Chondrocyte (in vitro differentiated cells): ENCODE measurements at regions not wholly inside any gene's neighbourhood (a gene's known extent, or its start where the extent isn't known, plus 50 kb on each side); places are given as distances from the start of the nearest gene placed in this dataset.
"Not testable (repeated sequence)": the region's sequence is repeated elsewhere in the genome, so short reads cannot be mapped to it uniquely, and the experiment has no call there.

Experiments used
- DNase-seq: peaks from one replicate; pipeline ENCODE4 v3.0.0; 2021; ENCODE audit warnings: mixed read lengths, low spot score
- H3K27ac Mint-ChIP-seq: one replicate; pipeline ENCODE4 v1.8.0; 2021; ENCODE audit warnings: mild to moderate bottlenecking, moderate library complexity, mixed read lengths; ENCODE audit not compliant: unreplicated experiment
- H3K27me3 Mint-ChIP-seq: 2 replicates; pipeline ENCODE4 v1.8.0; 2021; ENCODE audit warnings: low read depth, mixed read lengths
- H3K36me3 Mint-ChIP-seq: 2 replicates; pipeline ENCODE4 v1.8.0; 2021; ENCODE audit warnings: low read depth, mixed read lengths
- H3K4me1 Mint-ChIP-seq: 2 replicates; pipeline ENCODE4 v1.8.0; 2021; ENCODE audit warnings: low read depth, mild to moderate bottlenecking, mixed read lengths
- H3K4me3 Mint-ChIP-seq: one replicate; pipeline ENCODE4 v1.8.0; 2021; ENCODE audit warnings: mild to moderate bottlenecking, moderate library complexity, mixed read lengths; ENCODE audit not compliant: unreplicated experiment
- H3K9me3 Mint-ChIP-seq: 2 replicates; pipeline ENCODE4 v1.8.0; 2021; ENCODE audit warnings: low read depth, mixed read lengths
- TF ChIP-seq, protein P1 (sequence below): fragments of 200-600 bp; sonication (generic); IDR thresholded peaks from 2 replicates; pipeline ENCODE4 v1.5.0; 2021; ENCODE audit warnings: antibody characterized with exemption, mild to moderate bottlenecking, moderate library complexity

DNA sequence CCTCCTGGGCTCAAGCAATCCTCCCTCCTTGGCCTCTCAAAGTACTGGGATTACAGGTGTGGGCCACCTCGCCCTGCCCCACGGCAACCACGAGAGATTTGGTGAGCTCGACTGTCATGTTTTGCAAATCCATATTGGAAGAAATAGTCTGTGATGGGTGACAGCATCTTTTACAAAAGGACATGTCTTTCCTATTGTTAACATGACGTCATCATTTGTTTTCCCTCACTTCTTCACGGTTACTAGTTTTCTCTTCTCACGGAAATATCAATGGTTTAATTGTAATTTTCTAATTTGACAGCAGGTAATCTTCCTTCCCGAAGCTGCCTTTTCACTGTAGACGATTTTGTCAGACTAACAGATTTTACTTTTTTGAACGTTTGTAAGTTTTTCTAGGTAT lies 110.8 kb upstream of the GREM2 start:
- no peak overlapping the region for H3K4me3 Mint-ChIP-seq
- H3K27ac Mint-ChIP-seq: no peak overlapping the region
- H3K27me3 Mint-ChIP-seq: peaks cover 2% of the 10 kb centered on the region
- H3K36me3 Mint-ChIP-seq: no peaks in the 10 kb centered on the region
- DNase-seq: no peak
- H3K9me3 Mint-ChIP-seq: peaks cover 10% of the 10 kb centered on the region
- TF ChIP-seq, protein P1, sequence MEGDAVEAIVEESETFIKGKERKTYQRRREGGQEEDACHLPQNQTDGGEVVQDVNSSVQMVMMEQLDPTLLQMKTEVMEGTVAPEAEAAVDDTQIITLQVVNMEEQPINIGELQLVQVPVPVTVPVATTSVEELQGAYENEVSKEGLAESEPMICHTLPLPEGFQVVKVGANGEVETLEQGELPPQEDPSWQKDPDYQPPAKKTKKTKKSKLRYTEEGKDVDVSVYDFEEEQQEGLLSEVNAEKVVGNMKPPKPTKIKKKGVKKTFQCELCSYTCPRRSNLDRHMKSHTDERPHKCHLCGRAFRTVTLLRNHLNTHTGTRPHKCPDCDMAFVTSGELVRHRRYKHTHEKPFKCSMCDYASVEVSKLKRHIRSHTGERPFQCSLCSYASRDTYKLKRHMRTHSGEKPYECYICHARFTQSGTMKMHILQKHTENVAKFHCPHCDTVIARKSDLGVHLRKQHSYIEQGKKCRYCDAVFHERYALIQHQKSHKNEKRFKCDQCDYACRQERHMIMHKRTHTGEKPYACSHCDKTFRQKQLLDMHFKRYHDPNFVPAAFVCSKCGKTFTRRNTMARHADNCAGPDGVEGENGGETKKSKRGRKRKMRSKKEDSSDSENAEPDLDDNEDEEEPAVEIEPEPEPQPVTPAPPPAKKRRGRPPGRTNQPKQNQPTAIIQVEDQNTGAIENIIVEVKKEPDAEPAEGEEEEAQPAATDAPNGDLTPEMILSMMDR: no peak
- no peaks in the 10 kb centered on the region for H3K4me1 Mint-ChIP-seq

DNA sequence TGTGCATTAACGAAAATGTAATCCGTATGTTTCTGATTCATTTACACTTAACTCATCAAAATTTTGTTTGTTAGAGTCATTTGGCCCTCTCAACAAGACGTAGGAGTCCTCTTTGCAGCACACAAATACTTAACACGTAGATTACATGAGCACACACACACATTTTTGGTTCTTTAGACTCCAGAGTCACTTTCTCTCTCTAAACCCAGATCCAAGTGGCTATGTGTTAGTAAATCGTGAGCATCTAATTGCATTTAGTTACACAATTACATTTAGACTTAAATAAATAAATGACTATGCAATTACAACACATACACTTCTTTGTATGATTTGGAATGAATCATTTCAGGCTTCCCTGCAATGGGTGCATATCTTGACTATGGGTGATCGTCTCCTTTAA lies 109.0 kb upstream of the GREM2 start:
- no peak overlapping the region for H3K4me3 Mint-ChIP-seq
- H3K27me3 Mint-ChIP-seq: peaks cover 2% of the 10 kb centered on the region
- no peaks in the 10 kb centered on the region for H3K4me1 Mint-ChIP-seq
- no peaks in the 10 kb centered on the region for H3K36me3 Mint-ChIP-seq
- H3K9me3 Mint-ChIP-seq: peaks cover under 1% of the 10 kb centered on the region
- H3K27ac Mint-ChIP-seq: no peak overlapping the region
- DNase-seq: no peak
- TF ChIP-seq, protein P1: no peak

DNA sequence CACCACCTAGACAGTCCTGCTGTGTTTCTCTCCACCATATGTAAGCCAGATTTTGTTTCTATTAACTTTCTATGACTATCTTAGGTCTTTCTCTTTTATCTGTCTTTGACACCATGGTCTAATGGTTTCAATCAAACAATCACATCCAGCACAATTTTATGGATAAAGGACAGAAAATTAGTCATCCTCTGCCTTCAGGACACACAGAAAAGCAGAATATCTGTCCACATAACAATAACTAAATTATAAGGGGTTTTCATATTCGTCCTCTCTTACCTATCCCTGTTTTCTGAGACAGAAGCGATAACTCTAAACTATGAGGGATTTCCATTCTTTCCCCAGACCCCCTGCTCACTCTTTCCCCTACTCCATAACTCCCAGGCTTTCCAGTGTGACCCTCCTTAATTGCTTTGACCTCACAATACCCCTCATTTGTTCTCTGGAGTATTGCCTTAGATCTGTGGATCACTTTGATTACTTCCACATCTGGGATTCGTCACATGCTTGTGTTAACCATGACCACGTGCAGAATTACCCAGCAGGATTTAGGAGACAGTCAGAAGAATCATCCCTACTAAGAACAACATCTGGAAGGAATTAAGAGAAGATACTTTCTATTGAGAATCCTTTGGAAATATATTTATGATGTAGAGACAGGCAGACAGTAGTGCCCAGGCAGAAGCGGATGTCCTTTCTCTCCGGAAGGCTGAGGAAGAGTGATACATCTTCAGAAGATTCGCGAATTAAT lies 108.2 kb upstream of the GREM2 start:
- no peak for DNase-seq
- peaks cover 2% of the 10 kb centered on the region for H3K27me3 Mint-ChIP-seq
- H3K9me3 Mint-ChIP-seq: no peaks in the 10 kb centered on the region
- H3K4me1 Mint-ChIP-seq: no peaks in the 10 kb centered on the region
- H3K36me3 Mint-ChIP-seq: no peaks in the 10 kb centered on the region
- TF ChIP-seq, protein P1: no peak
- no peak overlapping the region for H3K27ac Mint-ChIP-seq
- H3K4me3 Mint-ChIP-seq: no peak overlapping the region

DNA sequence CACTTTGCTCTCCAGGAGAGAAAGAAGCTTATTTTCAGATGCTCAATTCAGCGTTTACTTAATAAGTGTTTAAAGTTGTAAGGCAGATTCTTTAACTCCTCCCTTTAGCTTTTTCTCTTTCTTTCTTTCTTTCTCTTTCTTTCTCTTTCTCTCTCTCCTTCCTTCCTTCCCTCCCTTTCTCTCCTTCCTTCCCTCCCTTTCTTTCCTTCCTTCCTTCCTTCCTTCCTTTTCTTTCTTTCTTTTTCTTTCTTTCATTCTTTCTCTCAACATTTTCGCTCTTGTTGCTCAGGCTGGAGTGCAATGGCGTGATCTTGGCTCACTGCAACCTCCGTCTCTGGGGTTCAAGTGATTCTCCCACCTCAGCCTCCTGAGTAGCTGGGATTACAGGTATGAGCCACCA lies 104.6 kb upstream of the GREM2 start:
- H3K36me3 Mint-ChIP-seq, H3K4me1 Mint-ChIP-seq, H3K4me3 Mint-ChIP-seq, DNase-seq, H3K27me3 Mint-ChIP-seq, H3K27ac Mint-ChIP-seq, H3K9me3 Mint-ChIP-seq: not testable (repeated sequence)

- H3K27me3 Mint-ChIP-seq: no peaks in the 10 kb centered on the region
- TF ChIP-seq, protein P1: no peak
These were observed 102.8 kb upstream of the GREM2 start for GRCh38 chr1:240714568-240715292.

More at GRCh38 chr1:240714568-240715292, 102.8 kb upstream of the GREM2 start:
- Mint-ChIP-seq H3K4me3 (no peak overlapping the region), H3K9me3 (no peaks in the 10 kb centered on the region), H3K36me3 (peaks cover 2% of the 10 kb centered on the region), H3K27ac (no peak overlapping the region), H3K4me1 (peaks cover 11% of the 10 kb centered on the region)
- no peak for DNase-seq
